HG02870 (cell line): ENCODE measurements at regions not wholly inside any gene's neighbourhood (a gene's known extent, or its start where the extent isn't known, plus 50 kb on each side); places are given as distances from the start of the nearest gene placed in this dataset.

Source experiments
- ATAC-seq: cut with Tn5 transposase; IDR thresholded peaks from one replicate; pipeline ENCODE4 v1.9.1; 2021; ENCODE audit warnings: mild to moderate bottlenecking, moderate library complexity; ENCODE audit not compliant: unreplicated experiment

DNA sequence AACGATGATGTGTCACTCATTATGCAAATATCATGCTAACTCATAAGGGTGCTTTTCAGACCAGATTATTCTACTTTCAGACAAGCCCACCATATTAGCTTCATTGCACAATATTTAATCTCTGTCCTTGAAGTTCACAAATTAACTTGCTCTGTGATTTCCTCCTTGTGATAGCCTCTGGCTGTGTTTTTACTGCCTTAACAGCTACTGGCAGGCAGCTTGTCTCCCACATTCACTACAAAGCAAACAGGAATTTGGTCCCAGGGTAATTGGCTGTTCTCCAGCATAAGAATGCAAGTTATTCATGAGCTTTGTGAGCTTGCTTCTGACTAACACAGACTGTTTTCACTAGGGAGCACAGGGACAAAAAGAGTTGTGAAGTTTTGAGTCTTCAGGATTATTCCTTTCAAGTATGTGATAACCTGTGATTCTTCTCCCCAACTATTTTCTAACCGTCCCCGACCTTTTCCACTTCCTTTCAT lies 87.9 kb upstream of the HMCN1 start:
- ATAC-seq, result no peak

DNA sequence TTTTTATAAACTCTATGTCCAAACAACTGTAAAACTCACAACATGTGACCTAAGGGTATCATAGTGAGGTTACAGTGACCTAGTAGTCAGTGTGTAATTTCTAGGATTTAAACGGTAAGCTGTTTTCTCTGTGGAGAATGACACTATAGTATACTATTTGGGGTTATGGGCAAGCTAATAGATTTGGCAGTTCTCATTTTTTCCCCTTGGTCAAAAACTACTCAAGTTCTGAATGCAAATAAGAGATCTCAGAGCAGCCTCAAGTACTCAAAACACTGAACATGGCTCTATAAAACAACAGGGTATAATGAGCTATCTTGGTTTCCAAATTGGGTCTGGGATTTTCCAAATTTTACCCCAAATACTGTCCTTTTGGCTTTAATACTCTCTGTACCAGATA lies 88.5 kb upstream of the HMCN1 start:
- ATAC-seq, result no peak

DNA sequence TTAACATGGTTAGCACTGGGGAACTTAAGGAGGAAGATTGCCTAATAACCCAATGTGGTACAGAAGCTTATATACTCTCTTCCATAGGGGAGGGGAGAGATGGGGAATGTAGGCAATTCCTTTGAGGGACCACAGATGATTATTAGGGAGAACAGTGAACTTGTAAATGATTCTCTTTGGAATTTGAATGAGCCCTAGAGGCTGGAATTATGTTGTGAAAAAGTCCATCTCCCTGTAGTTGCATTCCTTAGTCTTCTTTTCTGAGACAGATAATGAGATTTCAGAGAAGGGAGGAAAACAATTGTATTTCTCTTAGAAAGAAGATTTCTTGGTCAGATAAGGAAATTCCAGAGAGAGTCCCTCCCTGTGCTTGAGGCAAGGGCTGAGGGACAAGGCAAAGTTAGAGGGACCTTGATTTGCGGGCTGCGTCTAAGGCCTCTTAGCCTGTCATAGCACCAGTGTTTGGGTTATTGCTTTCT lies 89.0 kb upstream of the HMCN1 start:
- ATAC-seq, result no peak

DNA sequence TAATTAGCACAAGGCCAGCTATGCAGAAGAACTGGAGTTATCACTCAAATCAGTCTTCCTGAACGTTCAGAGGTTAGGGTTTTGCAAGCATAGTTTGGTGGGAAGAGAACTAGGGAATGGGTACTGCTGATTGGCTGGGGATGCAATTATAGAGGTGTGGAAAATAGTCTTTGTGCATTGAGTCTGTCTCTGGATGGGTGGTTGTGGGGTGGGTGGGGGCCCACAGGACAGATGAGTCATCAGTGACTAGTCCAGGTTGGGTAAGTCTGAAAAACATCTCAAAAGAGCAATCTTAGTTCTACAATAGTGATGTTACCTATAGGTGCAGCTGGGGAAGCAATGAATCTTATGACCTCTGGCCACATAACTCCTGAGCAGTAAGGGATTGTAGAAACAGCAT lies 89.7 kb upstream of the HMCN1 start:
- no peak for ATAC-seq

DNA sequence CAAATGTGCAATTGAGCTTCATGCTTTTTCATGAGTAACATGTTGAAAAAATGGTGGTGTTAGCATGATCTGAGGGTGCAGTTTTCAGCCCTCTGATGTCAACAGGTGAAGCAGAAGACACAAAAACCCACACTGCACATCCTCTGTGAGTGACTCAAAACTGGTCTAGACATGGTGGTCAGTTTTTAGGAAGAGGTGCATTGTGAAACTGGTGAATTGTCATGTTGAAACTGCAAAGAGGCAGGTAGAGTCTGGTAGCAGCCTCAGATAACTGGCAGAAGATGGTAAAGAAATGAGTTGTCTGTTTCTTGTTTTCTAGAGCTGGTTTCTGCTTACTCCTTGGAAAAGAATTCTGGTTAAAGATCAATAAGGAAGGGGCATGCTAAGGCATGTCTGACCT lies 97.3 kb upstream of the HMCN1 start:
- ATAC-seq, result peak; percentile 99

DNA sequence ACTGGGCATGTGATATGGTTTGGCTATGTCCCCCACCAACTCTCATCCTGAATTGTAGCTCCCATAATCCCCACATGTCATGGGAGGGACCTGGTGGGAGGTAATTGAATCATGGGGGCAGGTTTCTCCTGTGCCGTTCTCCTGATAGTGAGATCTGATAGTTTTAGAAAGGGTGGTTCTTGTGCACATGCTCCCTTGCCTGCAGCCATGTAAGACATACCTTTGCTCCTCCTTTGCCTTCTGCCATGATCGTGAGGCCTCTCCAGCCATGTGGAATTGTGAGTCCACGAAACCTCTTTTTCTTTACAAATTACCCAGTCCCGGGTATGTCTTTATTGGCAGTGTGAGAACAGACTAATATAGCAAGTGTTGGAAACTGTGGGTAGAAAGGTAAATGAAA lies 99.5 kb upstream of the HMCN1 start:
- ATAC-seq, result no peak

DNA sequence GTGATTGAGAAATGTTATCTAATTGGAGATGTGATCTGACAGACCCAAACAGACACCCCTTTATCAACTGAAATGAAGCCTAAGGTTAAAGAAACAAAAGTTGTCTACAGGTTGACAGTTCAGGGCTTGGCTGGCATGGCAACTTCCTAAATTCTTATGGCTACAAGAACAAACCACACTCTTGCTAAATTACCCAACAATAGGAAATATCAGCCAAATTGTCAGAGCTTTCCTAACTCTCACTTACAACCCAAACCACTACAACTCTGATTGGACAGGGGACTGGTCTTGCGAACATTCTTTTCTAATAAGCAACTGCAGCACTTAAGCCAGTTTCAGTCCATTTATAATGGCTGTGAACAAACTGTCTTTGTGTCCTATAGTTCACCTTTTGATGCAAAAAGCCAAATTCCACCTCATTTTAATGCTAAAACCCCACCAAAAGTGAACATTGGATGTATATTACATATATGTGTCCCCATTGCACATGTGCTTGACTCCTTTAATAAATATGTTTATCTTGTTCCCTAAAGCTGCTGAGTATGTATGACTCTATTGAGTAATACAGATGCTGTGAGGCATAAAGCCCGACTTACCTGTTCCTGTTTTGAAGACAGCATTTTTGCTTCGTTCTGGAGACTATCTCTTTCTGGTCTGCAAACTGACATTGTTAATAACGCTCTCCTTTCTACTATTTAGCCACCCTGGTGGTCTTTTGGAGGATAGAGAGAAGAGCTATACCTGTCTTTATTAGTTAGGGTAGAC lies 101.3 kb upstream of the HMCN1 start:
- no peak for ATAC-seq

DNA sequence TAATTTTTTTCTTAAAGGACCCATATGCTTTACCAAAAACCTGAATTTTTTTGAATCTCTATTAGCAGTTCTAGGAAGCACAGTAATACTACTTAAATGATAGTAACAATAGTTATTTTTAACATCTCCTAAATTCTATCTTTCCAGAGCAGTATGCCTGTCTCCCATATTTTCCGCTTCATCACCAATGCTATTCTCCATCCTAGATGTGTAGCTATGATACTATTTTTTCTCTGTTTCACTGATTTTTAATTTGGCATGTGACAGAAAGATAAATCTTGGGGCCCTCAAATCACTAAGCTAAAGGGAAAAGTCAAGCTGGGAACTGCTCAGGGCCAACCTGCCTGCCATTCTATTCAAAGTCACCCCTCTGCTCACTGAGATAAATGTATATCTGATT lies 102.3 kb upstream of the HMCN1 start:
- ATAC-seq, result no peak

DNA sequence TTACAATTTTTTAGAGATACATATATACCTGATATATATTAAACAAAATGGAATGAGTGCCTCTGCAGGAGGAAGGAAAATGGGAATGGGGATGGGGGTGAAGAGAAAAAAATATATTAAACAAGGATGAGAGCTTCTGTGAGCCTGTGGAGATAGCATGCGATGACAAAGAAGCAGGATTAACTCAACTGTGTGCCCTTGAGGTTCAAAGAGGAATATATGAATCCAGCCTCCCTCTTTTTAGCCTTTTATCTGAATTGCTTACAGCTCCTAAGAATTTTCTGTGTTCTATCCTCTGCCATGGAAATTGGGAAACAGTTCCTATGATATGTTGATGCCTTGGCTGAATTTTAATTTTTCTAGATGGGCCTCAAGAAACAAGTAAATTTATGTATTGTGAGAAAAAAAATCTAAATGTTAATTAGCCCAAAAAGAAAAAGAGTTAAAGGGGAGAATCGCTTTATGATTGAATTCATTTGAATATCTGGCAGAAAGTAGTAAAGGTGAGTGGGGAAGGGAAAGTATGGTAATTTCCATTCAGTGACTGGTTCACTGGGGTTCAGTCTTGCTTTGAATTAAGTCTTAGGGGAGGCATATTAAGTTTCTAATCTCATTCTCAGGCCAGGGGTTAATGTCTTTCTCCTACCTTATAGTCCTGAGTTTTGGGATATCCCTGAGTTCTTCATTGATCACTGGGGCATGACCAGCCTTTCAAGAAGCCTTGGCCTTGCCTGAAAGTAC lies 106.3 kb upstream of the HMCN1 start:
- no peak for ATAC-seq

DNA sequence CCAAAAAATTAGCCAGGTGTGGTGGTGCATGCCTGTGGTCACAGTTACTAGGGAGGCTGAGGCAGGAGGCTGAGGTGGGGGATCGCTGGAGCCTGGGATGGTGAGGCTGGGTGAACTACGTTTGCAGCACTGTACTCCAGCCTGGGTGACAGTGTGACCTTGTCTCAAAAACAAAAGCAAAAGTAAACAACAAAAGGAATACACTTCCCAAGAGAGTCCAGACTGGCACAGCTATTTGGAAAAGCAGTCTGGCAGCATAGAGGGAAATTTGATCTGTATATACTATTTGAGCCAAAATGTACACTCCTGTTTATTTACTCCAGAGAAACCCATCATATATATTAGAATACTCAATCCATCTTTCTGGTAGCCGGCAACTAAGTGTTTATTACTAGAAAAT lies 107.0 kb upstream of the HMCN1 start:
- ATAC-seq, result no peak

DNA sequence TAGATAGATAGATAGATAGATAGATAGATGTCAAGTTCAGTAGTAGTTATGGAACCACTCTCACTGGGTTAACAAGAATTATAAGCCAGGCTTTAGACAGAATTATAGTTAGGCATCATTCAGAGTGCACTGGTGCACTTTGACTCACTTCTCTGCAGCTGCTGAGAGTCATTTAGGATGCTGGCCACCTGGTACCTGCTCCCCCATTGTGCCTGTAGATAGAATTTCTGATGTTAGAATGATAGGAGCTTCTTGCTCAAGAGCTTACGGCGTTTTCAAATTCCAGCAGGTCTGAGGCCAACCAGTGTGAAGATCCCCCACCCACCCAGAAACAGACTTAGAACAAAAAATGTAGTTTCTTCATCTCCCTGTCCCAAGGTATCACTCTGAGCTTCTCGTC lies 107.8 kb upstream of the HMCN1 start:
- ATAC-seq, result no peak

DNA sequence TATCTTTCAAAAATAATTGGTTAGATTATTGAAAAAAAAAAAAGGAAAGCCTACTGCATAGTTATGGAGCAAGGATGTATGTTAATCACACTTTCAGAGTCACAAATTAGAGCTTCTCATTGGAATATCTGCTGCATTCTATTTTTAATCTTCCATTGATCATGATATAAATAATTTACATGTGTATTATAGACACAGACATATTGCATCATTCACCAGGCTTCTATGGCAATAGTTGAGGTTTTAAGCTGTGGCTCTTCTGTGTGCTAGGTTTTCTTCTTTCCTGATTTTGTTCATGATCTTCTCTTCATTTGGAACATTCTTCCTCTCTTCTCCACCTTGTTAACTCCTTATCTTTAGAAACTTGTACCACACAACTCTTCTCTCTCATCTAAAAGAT lies 123.2 kb upstream of the HMCN1 start:
- no peak for ATAC-seq

DNA sequence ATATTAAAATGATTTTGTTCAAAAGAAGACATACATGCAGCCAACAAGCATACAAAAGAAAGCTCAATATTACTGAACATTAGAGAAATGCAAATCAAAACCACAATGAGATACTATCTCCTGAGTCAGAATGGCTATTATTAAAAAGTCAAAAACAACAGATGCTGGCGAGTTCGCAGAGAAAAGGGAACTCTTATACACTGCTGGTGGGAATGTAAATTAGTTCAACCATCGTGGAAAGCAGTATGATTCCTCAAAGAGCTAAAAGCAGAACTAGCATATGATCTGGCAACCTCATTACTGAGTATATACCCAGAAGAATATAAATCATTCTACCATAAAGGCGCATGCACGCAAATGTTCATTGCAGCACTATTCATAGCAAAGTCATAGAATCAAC lies 126.0 kb upstream of the HMCN1 start:
- ATAC-seq, result peak; percentile 87

DNA sequence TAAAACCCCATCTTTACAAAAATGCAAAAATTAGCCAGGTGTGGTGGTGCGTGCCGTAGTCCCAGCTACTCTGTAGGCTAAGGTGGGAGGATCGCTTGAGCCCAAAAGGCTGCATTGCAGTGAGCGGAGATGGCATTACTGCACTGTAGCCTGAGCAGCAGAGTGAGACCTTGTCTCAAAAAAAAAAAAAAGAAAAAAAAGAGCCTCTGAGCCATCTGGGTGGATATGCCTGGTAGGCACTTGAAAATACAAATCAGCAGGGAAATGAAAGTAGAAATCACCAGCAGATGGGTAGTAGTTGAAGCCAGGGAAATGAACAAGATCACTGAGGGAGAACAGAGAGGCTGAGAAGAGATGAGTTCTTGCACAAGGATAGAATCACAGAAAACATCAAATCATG lies 131.0 kb upstream of the HMCN1 start:
- peak; percentile 43 for ATAC-seq

DNA sequence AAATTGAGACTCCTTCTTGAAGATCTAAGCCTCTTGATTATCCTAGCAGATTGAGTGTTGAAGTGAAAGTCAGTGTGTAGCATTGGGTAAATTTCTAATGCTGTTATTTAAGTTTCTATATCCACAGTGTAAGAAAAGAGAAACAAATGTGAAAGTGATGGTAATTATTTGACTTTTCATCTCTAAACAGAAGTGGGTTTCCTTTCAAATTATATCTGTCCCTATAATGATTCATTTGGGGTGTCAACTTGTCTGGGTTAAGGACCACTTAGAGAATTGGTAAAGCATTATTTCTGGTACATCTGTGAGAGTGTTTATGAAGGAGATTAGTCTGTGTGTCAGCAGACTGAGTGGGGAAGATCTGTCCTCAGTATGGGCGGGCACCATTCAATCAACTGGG lies 133.0 kb upstream of the HMCN1 start:
- peak; percentile 57 for ATAC-seq

DNA sequence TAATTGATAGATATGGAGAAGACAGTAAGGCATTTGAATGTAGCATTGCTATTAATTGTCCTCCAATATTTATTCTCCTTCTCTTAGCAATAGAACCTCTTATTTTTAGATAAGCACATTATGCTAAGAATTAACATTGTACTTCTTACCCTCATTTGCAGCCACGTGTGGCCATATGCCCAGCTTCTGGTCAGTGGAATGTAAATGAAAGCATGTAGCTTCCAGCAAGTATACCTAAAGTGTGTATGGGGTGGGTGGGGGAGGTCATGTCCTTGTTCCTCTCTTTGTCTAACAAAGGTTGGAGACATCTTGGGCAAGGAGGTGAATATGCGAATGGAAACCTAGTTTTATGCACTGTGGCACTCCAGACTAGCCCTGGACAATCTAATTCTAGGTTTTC lies 133.6 kb upstream of the HMCN1 start:
- ATAC-seq, result no peak

DNA sequence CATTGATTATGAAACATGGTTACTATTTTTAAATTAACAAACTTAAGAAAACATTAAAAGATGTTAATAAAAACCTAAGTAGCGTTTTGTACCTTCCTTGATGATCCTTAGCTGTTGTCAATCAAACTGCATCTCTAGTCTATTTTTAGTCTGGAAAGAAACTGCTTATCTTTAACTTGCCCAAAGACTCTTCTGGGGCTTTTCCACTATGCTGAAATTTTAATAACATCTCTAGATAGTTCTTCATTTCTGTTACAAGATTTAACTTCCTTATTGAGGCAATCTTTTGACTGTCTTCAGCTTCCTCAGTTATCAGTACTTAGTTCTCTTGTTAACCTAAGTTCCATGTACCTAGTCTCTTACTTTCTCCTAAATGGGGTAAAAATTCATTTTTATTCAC lies 135.9 kb upstream of the HMCN1 start:
- ATAC-seq, result no peak

DNA sequence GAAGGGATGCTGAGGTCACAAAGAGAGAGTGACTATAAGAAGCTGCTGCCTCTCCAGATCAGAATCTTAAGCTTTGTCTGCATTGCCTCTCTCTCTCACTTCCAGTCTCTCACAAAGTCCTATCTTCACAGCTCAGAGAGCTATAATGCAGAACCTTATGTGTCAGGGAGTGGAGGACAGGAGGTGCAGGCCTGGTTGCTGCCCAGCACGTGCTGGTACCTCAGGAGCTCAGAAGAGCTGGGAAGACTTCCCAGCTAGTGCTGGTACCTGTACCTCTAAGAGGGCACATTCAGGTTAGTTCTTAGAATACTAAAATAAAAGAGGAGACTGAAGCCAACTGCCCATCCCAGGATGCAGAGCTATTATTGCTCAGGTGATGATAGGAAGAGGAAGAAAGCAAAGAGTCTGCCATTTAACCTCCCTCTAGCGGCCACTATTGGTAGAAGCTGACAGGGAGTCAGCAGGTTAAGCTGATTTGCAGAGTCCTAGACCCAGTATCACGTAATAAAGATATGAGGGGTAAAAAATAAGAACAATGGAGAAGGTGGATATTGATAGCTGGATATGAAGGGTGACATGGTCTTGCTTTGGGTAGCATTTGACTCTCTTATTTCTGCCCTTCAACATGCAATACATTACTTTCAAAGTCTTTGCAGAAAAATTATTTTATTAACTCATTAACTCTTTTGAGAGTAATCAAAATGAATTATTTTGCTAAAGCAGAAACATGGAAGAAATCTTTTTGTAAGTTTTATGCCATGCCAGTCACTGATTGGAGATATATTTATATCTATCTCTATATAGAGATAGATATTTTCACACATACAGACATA lies 138.1 kb upstream of the HMCN1 start:
- ATAC-seq, result peak; percentile 91

DNA sequence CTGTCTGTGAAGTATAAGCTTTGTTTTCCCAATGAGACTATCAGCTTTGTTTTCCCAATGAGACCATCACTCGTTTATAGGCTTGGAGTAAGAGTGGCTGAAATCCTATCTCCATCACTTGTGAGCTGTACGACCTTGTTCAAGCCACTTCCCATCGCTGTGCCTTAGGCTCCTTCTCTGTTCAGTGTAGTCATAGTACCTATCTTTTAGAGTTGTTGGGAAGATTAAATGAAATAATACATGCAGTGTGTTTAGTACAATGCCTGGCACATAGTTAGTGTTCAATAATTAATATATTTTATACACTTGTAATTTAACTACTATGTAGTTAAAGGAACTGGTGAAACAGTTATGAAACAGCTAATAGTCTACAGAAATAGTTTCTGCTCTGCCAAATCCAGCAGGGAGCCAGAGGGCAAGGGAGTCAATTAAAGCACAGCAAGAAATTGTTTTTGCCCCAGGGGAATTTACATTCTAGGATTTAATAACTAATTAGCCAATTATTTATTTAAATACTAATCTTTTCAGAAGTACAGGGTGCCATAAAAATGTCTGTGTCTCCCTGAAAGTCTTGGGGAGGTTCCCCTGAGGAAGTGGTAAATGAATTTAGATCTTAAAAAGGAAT lies 139.3 kb upstream of the HMCN1 start:
- ATAC-seq, result no peak

DNA sequence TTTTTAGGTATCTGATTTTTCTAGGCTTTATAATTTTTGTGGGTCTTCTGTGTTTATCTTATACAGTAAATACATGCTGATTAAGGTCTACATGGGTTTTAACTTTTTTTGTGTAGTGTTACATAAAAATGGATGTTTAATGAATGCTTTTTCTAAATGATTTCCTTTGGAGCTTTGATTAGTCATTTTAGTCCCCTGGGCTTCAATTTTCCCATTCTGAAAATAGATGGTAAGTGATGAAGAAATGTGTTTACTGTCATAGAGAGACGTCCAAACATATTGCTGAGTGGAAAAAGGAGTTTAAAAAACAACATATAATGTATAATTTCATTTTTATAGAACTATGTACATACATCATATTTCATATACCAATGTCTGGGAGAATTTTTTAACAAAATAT lies 140.9 kb upstream of the HMCN1 start:
- no peak for ATAC-seq

DNA sequence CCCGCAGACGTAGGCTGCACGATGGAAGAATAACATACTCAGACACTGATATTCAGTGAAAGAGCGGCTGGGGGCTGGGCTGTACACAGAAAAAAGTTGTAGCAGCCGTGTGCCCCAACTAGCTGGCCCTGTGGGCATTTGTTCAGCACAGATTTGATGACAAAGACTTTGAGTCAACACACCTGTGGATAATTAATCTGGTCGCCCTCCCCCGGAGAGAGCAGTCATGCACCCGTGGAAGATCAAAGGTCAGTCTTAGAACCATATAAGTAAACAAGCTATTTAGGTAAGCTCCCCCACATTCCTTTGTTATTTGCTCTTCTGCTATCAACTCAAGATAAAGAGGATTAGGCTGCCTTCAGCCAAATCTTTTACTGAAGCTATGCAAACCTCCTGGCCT lies 148.4 kb upstream of the HMCN1 start:
- no peak for ATAC-seq
